GM21723 (cell line): ENCODE measurements at regions not wholly inside any gene's neighbourhood (a gene's known extent, or its start where the extent isn't known, plus 50 kb on each side); places are given as distances from the start of the nearest gene placed in this dataset.
"Not testable (repeated sequence)": the region's sequence is repeated elsewhere in the genome, so short reads cannot be mapped to it uniquely, and the experiment has no call there.

Source experiments
- ATAC-seq: cut with Tn5 transposase; IDR thresholded peaks from one replicate; pipeline ENCODE4 v1.9.1; 2021; ENCODE audit warnings: mild to moderate bottlenecking, moderate library complexity; ENCODE audit not compliant: unreplicated experiment

GRCh38 chr6:137795501-137795900 is 71.6 kb upstream of the TNFAIP3 start:
- no peak for ATAC-seq

- ATAC-seq, result no peak
Observed at GRCh38 chr6:137798261-137798660, 68.8 kb upstream of the TNFAIP3 start.

- no peak for ATAC-seq
Observed at GRCh38 chr6:137798846-137799245, 68.2 kb upstream of the TNFAIP3 start.

GRCh38 chr6:137799950-137800568 is 67.0 kb upstream of the TNFAIP3 start:
- peak; percentile 52 for ATAC-seq

- ATAC-seq, result no peak
Observed at GRCh38 chr6:137800762-137801161, 66.3 kb upstream of the TNFAIP3 start.

GRCh38 chr6:137801352-137802114 is 65.5 kb upstream of the TNFAIP3 start:
- no peak for ATAC-seq

- ATAC-seq, result no peak
Observed at GRCh38 chr6:137802408-137803182, 64.5 kb upstream of the TNFAIP3 start.

- ATAC-seq, result no peak
Observed at GRCh38 chr6:137804637-137805036, 62.4 kb upstream of the TNFAIP3 start.

- no peak for ATAC-seq
Observed at GRCh38 chr6:137805622-137806021, 61.4 kb upstream of the TNFAIP3 start.

- ATAC-seq, result no peak
Observed at GRCh38 chr6:137806914-137807682, 60.0 kb upstream of the TNFAIP3 start.

- ATAC-seq, result no peak
Observed at GRCh38 chr6:137808191-137808590, 58.9 kb upstream of the TNFAIP3 start.

- ATAC-seq, result no peak
Observed at GRCh38 chr6:137808836-137809315, 58.2 kb upstream of the TNFAIP3 start.

GRCh38 chr6:137809895-137810553 is 57.0 kb upstream of the TNFAIP3 start:
- ATAC-seq, result not testable (repeated sequence)

- no peak for ATAC-seq
Observed at GRCh38 chr6:137810554-137811120, 56.4 kb upstream of the TNFAIP3 start.

GRCh38 chr6:137811121-137811915 is 55.7 kb upstream of the TNFAIP3 start:
- ATAC-seq, result peak; percentile 96

GRCh38 chr6:137811916-137812553 is 55.0 kb upstream of the TNFAIP3 start:
- ATAC-seq, result no peak

- no peak for ATAC-seq
Observed at GRCh38 chr6:137813308-137813970, 53.6 kb upstream of the TNFAIP3 start.

GRCh38 chr6:137814030-137814429 is 53.0 kb upstream of the TNFAIP3 start:
- ATAC-seq, result not testable (repeated sequence)
